ENCODE measurements at regions not wholly inside any gene's neighbourhood (a gene's known extent, or its start where the extent isn't known, plus 50 kb on each side); places are given as distances from the start of the nearest gene placed in this dataset.

DNA sequence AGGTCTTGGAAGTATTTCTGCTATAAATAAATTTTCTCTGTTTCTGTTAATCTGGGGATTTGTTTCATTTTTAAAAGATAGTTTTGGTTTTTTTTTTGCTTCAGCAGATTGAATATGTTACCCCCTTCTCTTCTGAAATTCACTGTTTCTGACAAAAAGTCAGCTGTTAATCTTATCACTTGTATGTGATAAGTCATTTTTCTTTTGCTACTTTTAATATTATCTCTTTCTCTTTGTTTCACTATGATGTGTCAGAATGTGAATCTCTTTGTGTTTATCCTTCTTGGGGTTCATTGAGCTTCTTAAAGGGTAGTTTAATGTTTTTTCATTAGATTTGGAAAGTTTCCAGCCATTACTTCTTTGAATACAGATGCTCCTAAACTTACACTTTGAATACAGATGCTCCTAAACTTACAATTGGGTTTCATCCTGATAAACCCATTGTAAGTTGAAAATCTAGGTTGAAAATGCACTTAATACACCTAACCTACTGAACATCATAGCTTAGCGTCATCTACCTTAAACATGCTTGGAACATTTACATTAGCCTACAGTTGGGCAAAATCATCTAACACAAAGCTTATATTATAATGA lies 154.2 kb upstream of the COL21A1 start:
- POLR2A ChIA-PET = no interaction called here
- ATAC-seq = no peak

DNA sequence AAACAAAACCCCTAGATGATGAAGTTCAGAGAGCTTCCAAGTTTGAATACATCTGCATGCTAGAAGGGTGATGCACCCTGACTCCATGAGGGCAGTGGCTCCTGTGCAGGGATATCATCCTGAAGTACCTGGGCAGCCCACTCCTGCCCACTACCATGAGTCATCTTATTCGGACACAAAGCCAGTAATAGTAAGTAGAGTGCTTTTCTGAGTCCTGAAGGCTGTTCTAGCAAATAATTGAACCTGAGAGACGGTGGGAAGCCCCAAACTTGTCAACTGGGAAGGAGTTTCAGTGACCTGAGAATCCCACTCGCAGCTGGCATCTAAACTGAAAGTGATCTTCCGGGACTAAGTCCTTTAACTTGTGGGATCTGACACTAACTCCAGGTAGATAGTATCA lies 152.9 kb upstream of the COL21A1 start:
- Histone ChIP-seq H3K9ac (ENCODE audit: low read length) (no peak overlapping the region), H3K27ac (ENCODE audit: low read depth, low read length) (no peak overlapping the region), H3K9me2 (ENCODE audit: insufficient read depth) (no peaks in the 10 kb centered on the region), H3K4me1 (ENCODE audit: control insufficient read depth in 1 of 2, insufficient read depth in 2 of 2, low read length in 2 of 2) (no peaks in the 10 kb centered on the region), H2AFZ (ENCODE audit: low read depth, low read length, poor library complexity, severe bottlenecking) (no peak overlapping the region), H3K36me3 (ENCODE audit: control insufficient read depth in 1 of 2, insufficient read depth in 2 of 2, low read length in 2 of 2) (no peaks in the 10 kb centered on the region), H4K20me1 (ENCODE audit: insufficient read depth) (no peaks in the 10 kb centered on the region), H3K27me3 (ENCODE audit: insufficient read depth, low read length) (no peaks in the 10 kb centered on the region), H3K9me3 (ENCODE audit: control insufficient read depth in 1 of 2, insufficient read depth in 1 of 2, low read depth in 1 of 2, low read length in 2 of 2) (0 out of 4 replicates have a peak, but pooled peaks cover 0 to 3% of the 10 kb centered on the region in 2 experiments), H3K4me2 (ENCODE audit: low read length) (no peak overlapping the region), H3K4me3 (replicated peaks in 1 of 2; ENCODE audit: low read depth in 1 of 2, low read length in 2 of 2) (no peak overlapping the region), H3K79me2 (ENCODE audit: insufficient read depth, low read length) (no peaks in the 10 kb centered on the region)
- ChIA-PET RAD21 (ENCODE audit: low non-redundant PET in 1 of 2, low total read pairs in 2 of 2, uncharacterized antibody in 2 of 2, unreplicated experiment in 2 of 2) (no interaction called here), POLR2A (no interaction called here), CTCF (no interaction called here)
- BruUV-seq (replicated peaks) = no TSS peak
- intact Hi-C loops (cut with micrococcal nuclease) = no loop called here
- DNase-seq (ENCODE audit: low read depth, low spot score) (no peak), ATAC-seq (no peak)
- TF ChIP-seq EGR1 (IDR thresholded peaks at IDR 0.05; ENCODE audit: low read depth) = no peak
- TF ChIP-seq SP1 (IDR thresholded peaks at IDR 0.05; ENCODE audit: low read depth) = no peak
- TF ChIP-seq POLR2AphosphoS5 (IDR thresholded peaks at IDR 0.05; ENCODE audit: low read depth, low read length) = no peak
- no peak for TF ChIP-seq TCF7L2 (IDR thresholded peaks at IDR 0.05; ENCODE audit: borderline replicate concordance, extremely low read depth, insufficient read depth, insufficient read length)
- TF ChIP-seq SRF (IDR thresholded peaks at IDR 0.05; ENCODE audit: low read depth) = no peak
- TF ChIP-seq ZNF274 (IDR thresholded peaks at IDR 0.05; ENCODE audit: low read depth, low read length) = no peak
- no peak for TF ChIP-seq CTCF (IDR thresholded peaks at IDR 0.05 in 2 of 3, conservative IDR thresholded peaks at IDR 0.05 in 1 of 3; ENCODE audit: borderline replicate concordance in 1 of 3, insufficient read depth in 1 of 3, low read depth in 2 of 3, low read length in 2 of 3)
- TF ChIP-seq CEBPB (IDR thresholded peaks at IDR 0.05; ENCODE audit: low read depth) = no peak

More for the DNA sequence above, 154.2 kb upstream of the COL21A1 start:
- intact Hi-C loops (cut with micrococcal nuclease) = no loop called here
- H3K4me1 ChIP-seq (ENCODE audit: control insufficient read depth in 1 of 2, insufficient read depth in 2 of 2, low read length in 2 of 2) = no peaks in the 10 kb centered on the region
- no peak overlapping the region for H2AFZ ChIP-seq (ENCODE audit: low read depth, low read length, poor library complexity, severe bottlenecking)
- H3K9ac ChIP-seq (ENCODE audit: low read length) = no peak overlapping the region
- H3K27me3 ChIP-seq (ENCODE audit: insufficient read depth, low read length) = no peaks in the 10 kb centered on the region
- ChIA-PET RAD21 (ENCODE audit: low non-redundant PET in 1 of 2, low total read pairs in 2 of 2, uncharacterized antibody in 2 of 2, unreplicated experiment in 2 of 2) (no interaction called here), CTCF (no interaction called here)
- no TSS peak for BruUV-seq (replicated peaks)
- no peaks in the 10 kb centered on the region for H4K20me1 ChIP-seq (ENCODE audit: insufficient read depth)
- 0 out of 4 replicates have a peak, but pooled peaks cover 0 to 3% of the 10 kb centered on the region in 2 experiments for H3K9me3 ChIP-seq (ENCODE audit: control insufficient read depth in 1 of 2, insufficient read depth in 1 of 2, low read depth in 1 of 2, low read length in 2 of 2)
- no peak overlapping the region for H3K4me2 ChIP-seq (ENCODE audit: low read length)
- TF ChIP-seq CEBPB (IDR thresholded peaks at IDR 0.05; ENCODE audit: low read depth) = no peak
- no peak for TF ChIP-seq POLR2A (IDR thresholded peaks at IDR 0.05; ENCODE audit: borderline replicate concordance, extremely low read depth, insufficient read depth, insufficient read length)
- TF ChIP-seq EGR1 (IDR thresholded peaks at IDR 0.05; ENCODE audit: low read depth) = no peak
- H3K4me3 ChIP-seq (replicated peaks in 1 of 2; ENCODE audit: low read depth in 1 of 2, low read length in 2 of 2) = no peak overlapping the region
- H3K9me2 ChIP-seq (ENCODE audit: insufficient read depth) = no peaks in the 10 kb centered on the region
- H3K27ac ChIP-seq (ENCODE audit: low read depth, low read length) = no peak overlapping the region
- no peak for DNase-seq (ENCODE audit: low read depth, low spot score)
- no peaks in the 10 kb centered on the region for H3K79me2 ChIP-seq (ENCODE audit: insufficient read depth, low read length)
- H3K36me3 ChIP-seq (ENCODE audit: control insufficient read depth in 1 of 2, insufficient read depth in 2 of 2, low read length in 2 of 2) = no peaks in the 10 kb centered on the region

Data from HCT116 (cell line).